Right lobe of liver (tissue), 4 donors: ENCODE measurements at regions not wholly inside any gene's neighbourhood (a gene's known extent, or its start where the extent isn't known, plus 50 kb on each side); places are given as distances from the start of the nearest gene placed in this dataset.

Source experiments
- POLR2A ChIP-seq: fragments of 450-650 bp; IDR thresholded peaks from one replicate; pipeline ENCODE4 v1.6.1; 2017; ENCODE audit warnings: antibody characterized with exemption, mild to moderate bottlenecking
- TF ChIP-seq, protein P1 (sequence below), 4 donors: fragments of 200-600 bp in 3 of 4; fragments of 450-650 bp in 1 of 4; IDR thresholded peaks; one replicate each; pipeline versions ENCODE4 v1.5.1 to v1.8.0; 2016 to 2022; ENCODE audit warnings: antibody characterized with exemption in 4 of 4, mild to moderate bottlenecking in 2 of 4
- donor health status: DM: no; HTN: no; CAD: no.
- donor health status: DM: no; HTN: no; CAD: no.
- donor health status: DM: no; HTN: yes; CAD: no.

DNA sequence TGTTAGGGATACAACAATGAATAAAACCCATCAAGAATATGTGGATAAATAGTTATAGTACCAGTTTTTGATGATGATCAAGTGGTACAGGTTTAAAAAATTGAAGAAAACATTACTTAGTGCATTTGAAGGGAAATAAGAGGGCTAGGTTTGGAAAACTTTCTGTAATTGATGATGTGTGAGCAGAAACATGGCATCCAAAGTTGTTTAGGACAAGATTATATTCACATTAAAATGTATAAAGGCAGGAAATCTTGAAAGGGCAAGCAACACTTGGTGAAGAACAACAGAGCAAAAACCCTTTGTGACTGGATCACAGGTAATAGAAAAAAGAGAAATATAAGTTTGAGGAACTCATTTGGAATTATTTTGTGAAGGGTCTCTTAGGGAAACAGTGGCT lies 572.3 kb upstream of the RAG2 start:
- TF ChIP-seq POLR2A: no peak
- TF ChIP-seq, protein P1, sequence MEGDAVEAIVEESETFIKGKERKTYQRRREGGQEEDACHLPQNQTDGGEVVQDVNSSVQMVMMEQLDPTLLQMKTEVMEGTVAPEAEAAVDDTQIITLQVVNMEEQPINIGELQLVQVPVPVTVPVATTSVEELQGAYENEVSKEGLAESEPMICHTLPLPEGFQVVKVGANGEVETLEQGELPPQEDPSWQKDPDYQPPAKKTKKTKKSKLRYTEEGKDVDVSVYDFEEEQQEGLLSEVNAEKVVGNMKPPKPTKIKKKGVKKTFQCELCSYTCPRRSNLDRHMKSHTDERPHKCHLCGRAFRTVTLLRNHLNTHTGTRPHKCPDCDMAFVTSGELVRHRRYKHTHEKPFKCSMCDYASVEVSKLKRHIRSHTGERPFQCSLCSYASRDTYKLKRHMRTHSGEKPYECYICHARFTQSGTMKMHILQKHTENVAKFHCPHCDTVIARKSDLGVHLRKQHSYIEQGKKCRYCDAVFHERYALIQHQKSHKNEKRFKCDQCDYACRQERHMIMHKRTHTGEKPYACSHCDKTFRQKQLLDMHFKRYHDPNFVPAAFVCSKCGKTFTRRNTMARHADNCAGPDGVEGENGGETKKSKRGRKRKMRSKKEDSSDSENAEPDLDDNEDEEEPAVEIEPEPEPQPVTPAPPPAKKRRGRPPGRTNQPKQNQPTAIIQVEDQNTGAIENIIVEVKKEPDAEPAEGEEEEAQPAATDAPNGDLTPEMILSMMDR (IDR thresholded peaks at IDR 0.05): no peak
